Activated CD8-positive, alpha-beta memory T cell treated with anti-CD3 and anti-CD28 coated beads for 1 hour (primary cell): ENCODE measurements at regions not wholly inside any gene's neighbourhood (a gene's known extent, or its start where the extent isn't known, plus 50 kb on each side); places are given as distances from the start of the nearest gene placed in this dataset.
"Not testable (repeated sequence)": the region's sequence is repeated elsewhere in the genome, so short reads cannot be mapped to it uniquely, and the experiment has no call there.

Experiments used
- DNase-seq, 2 donors: peaks; one replicate each; pipeline ENCODE4 v3.0.0-alpha.2; 2020; ENCODE audit warnings: low read depth in 1 of 2; ENCODE audit errors: extremely low read depth in 1 of 2

DNA sequence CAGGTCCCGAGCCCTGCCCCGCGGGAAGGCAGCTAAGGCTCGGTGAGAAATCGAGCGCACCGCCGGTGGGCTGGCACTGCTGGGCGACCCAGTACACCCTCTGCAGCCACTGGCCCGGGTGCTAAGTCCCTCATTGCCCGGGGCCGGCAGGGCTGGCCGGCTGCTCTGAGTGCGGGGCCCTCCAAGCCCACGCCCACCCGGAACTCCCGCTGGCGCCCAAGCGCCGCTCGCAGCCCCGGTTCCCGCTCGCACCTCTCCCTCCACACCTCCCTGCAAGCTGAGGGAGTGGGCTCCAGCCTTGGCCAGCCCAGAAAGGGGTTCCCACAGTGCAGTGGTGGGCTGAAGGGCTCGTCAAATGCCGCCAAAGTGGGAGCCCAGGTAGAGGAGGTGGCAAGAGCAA, 63.2 kb upstream of the IER3 start:
- DNase-seq, result not testable (repeated sequence)

DNA sequence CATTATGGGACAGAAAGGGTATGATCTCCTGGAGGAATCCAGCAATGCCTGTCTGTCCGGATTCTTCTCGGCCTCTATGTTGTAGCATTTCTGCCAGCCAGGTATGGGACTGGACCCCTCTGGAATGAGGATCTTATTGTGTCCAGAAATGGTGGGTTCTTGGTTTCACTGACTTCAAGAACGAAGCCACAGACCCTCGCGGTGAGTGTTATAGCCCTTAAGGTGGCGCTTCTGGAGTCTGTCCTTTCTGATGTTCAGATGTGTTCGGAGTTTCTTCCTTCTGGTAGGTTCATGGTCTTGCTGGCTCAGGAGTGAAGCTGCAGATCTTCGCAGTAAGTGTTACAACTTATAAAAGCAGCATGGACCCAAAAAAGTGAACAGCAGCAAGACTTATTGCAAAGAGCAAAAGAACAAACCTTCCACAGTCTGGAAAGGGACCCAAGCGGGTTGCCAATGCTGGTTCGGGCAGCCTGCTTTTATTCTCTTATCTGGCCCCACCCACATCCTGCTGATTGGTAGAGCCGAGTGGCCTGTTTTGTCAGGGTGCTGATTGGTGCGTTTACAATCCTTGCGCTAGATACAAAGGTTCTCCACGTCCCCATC, 62.3 kb upstream of the IER3 start:
- DNase-seq, result no peak

DNA sequence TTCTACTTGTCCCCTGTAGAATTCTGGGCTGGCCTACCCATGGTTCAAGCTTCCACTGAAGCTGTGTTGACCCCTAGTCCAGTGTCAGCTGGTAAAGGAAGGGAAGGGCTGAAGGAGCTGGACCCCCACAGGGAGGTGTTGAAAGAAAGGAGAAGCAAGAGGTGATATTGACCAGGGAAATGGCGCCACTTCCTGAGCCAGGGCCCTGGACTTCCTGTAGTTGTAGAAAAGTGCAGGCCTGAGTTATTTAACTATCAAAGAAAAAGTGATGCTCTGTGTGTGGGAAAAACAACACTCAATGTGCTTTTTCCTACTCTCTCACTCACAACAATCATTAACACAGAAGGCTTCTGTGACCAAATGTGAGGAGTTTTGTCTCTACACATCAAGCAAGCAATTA, 60.0 kb upstream of the IER3 start:
- no peak for DNase-seq

DNA sequence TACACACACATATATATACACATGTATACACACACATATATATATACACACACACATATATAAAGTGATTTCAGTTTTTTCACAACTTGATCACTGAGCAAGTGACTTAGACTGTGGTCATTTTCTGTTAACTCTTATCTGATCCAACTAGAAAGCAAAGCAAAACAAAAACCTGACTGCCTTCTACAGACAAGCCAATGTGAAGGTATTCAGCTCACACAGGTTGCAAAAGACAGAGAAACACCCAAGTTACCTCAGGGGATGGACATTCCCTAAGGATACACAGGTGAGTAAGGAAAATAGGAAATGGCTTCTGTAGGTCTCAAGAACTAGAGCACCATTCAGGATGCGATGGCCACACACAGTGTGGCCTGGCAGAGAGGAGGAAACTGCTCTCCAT, 58.4 kb upstream of the IER3 start:
- no peak for DNase-seq

DNA sequence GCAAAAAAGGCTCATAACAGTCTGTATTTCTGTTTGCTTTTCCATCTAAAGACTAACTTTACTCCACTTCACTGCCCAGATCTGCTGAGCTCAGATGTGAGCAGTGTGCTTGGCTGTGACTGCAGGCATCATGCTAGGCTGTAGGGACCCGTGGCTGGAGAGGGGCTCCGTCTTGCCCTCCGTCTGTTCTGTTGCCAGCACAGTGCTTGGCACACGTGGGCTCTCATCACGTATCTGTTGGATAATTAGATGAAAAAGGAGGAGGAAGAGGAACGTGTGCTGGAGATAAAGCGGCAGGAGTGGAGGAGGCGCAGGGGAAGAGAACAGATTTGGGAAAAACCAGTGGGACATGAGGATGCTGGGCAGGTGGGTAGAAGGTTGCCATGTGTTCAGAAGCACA, 57.6 kb upstream of the IER3 start:
- DNase-seq, result no peak

DNA sequence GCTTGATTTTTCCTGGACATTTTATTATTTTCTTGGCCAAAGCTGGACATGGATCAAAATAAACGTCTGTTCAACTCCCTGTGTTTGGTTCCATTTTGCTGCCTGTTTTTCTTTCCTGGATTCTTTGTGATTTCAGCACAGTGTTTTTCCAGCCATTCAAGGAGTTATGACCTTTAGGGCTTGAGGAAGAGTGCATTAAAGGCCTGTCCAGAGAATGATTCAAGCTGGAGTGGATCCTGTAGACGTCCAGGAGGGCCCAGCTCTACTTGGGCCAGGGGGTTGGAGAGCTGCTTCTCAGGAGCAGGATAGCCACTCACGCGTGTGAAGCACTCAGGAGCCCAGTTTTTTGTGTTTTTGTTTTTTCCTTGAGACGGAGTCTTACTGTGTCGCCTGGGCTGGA, 56.5 kb upstream of the IER3 start:
- no peak for DNase-seq

DNA sequence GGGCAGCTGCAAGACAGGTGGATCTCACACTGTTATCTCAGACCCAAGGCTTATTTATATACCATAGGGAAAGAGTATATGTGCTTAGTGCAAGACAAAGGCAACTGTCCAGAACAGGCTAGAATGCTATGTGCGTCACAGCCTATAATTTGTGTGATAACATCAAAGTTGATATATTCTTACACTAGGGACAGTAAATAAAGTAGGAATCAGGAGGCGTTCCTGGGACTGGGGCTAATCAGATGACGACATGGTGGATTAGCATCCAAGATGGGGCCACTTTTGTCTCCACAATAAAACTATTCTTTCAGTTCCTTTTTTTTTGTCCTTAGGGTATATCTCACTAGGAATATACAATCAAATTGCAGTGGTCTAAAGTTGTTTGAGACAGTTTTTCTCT, 54.9 kb upstream of the IER3 start:
- no peak for DNase-seq

DNA sequence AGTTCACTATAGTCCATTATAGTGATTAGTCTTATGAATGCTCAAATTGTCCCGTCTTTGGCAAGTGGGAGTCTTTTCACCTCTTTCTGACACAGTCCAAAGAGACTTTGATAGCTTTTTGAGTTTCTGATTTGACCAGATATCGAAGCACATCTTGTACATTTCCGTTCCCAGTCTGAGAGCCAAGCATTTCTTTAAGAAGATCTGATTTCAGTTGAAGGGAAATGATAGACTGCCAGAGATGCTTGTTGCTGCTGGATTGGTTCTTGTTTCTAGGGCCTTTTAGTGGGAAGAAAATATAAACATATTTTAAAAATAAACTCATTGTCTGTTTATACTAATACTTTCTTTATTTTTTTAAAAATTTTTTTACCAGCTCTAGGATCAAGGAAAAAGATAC, 54.1 kb upstream of the IER3 start:
- no peak for DNase-seq

DNA sequence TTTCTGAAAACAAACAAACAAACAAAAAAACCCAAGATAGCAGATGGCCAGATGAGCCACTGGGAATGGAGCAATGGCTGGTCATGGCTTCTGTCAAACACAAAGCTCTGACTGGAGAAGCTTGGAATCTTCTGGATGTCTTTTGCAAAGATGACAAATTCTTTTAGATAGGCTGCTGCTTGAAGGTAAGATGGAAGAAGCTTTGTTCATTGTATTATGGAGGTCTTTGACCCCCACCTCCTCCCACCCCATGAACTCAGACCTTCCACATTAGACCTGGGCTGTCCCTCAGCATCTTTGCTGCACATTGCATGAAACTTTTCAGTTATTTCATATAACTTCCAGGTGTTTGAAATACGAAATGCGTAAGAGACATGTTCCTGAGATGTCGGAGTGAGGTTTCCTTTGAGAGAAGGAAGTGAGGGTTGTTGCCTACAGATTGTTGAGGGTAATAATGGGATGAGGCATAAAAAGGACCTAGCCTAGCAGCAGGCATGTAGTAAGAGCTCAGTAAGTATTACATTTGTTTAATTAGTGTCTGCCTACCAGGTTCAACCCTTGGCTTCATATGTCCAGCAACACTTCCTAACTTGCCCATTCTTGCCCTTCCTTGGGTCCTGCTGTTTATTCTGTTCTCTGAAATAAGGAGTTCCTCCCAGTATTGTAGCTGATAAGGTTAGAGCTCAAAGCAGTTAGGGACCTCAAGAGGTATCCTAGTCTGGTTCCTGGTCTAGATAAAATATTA, 51.4 kb upstream of the IER3 start:
- DNase-seq, result no peak
